Mesothelial cell of epicardium (in vitro differentiated cells): ENCODE measurements at regions not wholly inside any gene's neighbourhood (a gene's known extent, or its start where the extent isn't known, plus 50 kb on each side); places are given as distances from the start of the nearest gene placed in this dataset.

Experiments
- DNase-seq, 2 experiments: peaks; one replicate each; pipeline ENCODE4 v3.0.0; 2021; ENCODE audit warnings: low spot score in 2 of 2; ENCODE audit not compliant: unreplicated experiment in 2 of 2
- H3K27ac Mint-ChIP-seq: 2 replicates; pipeline ENCODE4 v1.8.0; 2021; ENCODE audit warnings: mixed read lengths
- H3K27me3 Mint-ChIP-seq: 2 replicates; pipeline ENCODE4 v1.8.0; 2021; ENCODE audit warnings: low read depth, mixed read lengths
- H3K36me3 Mint-ChIP-seq: 2 replicates; pipeline ENCODE4 v1.8.0; 2021; ENCODE audit warnings: mixed read lengths
- H3K4me1 Mint-ChIP-seq: 2 replicates; pipeline ENCODE4 v1.8.0; 2021; ENCODE audit warnings: mixed read lengths
- H3K4me3 Mint-ChIP-seq: 2 replicates; pipeline ENCODE4 v1.8.0; 2021; ENCODE audit warnings: mild to moderate bottlenecking, moderate library complexity, mixed read lengths
- H3K9me3 Mint-ChIP-seq: 2 replicates; pipeline ENCODE4 v1.8.0; 2021; ENCODE audit warnings: mixed read lengths
- TF ChIP-seq, protein P1 (sequence below): fragments of 200-600 bp; sonication (generic); IDR thresholded peaks from one replicate; pipeline ENCODE4 v1.5.0; 2021; ENCODE audit warnings: antibody characterized with exemption; ENCODE audit not compliant: unreplicated experiment

DNA sequence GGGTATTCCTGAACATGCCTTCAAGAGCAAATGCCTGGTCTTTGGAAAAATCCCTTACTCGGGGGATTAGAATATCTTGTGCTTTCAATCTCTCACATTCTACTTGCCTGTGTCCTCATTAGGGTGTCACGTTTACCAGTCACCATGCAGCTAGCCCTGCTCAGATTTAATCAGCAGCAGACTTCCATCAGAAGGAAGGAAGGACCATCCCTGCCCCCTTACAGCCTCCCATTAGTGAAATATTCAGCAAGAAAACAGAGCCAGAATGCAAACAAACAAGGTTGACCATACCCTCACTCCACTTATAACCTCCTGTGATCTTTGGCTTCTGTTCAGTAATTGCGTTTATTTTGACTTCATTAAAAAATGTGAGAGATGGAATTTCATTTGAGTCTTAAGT lies 208.6 kb downstream of the CXCL12 start:
- H3K36me3 Mint-ChIP-seq: no peaks in the 10 kb centered on the region
- H3K4me3 Mint-ChIP-seq: no peak overlapping the region
- no peaks in the 10 kb centered on the region for H3K27me3 Mint-ChIP-seq
- TF ChIP-seq, protein P1, sequence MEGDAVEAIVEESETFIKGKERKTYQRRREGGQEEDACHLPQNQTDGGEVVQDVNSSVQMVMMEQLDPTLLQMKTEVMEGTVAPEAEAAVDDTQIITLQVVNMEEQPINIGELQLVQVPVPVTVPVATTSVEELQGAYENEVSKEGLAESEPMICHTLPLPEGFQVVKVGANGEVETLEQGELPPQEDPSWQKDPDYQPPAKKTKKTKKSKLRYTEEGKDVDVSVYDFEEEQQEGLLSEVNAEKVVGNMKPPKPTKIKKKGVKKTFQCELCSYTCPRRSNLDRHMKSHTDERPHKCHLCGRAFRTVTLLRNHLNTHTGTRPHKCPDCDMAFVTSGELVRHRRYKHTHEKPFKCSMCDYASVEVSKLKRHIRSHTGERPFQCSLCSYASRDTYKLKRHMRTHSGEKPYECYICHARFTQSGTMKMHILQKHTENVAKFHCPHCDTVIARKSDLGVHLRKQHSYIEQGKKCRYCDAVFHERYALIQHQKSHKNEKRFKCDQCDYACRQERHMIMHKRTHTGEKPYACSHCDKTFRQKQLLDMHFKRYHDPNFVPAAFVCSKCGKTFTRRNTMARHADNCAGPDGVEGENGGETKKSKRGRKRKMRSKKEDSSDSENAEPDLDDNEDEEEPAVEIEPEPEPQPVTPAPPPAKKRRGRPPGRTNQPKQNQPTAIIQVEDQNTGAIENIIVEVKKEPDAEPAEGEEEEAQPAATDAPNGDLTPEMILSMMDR: no peak
- no peak for DNase-seq
- H3K4me1 Mint-ChIP-seq: peaks cover 48% of the 10 kb centered on the region
- H3K27ac Mint-ChIP-seq: no peak overlapping the region
- H3K9me3 Mint-ChIP-seq: peaks cover 4% of the 10 kb centered on the region

DNA sequence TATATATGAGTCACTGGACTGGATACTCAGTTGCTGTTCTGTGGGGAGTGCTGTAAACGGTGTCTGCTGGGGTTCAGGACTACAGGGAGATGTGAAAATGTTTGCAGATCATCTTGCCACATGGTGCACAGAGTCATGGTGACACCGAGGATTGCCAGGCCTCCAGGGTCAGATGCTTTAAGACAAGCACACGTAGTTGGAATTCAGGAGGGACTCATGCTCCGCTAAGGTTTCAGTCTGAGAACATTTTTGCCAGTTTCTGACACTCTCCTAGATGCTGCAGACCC lies 211.3 kb downstream of the CXCL12 start:
- DNase-seq: no peak
- TF ChIP-seq, protein P1: no peak
- Mint-ChIP-seq H3K4me3 (no peak overlapping the region), H3K36me3 (no peaks in the 10 kb centered on the region), H3K27ac (peak overlapping the region; percentile 23), H3K4me1 (peaks cover 62% of the 10 kb centered on the region), H3K27me3 (no peaks in the 10 kb centered on the region), H3K9me3 (peaks cover 4% of the 10 kb centered on the region)

DNA sequence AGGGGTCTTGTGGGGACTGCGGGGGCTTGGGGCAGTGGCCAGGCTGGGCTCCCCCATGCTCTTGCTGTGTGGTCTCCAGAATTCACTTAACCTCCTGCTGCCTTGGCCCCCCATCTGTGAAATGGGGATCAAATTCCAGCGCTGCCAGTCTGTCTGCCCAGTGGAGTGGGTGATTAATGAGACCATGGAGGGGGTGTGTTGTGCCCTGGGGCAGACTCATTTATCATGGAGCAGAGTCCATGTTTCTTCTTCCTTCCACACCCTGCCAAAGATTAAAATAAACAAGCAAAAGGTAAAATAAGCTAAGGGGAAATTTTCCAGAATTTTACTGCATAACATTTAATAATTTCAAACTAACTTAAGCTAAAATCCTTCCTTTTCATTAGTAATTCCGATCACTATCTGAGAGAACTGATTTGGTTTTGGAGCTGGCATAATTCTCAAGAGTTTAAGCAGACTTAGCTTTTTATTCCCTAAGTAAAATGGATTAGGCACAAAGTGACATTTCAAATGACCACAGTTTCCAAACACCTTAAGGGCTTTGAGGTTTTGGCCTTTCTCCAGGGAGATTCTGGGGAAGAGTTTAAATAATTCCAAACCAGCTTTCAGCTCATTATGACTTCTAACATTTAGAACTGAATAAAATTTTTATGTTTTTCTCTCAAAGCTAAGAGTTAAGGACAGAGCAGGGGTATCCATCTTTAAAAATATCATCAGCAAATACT lies 211.9 kb downstream of the CXCL12 start:
- DNase-seq: no peak
- no peak overlapping the region for H3K4me3 Mint-ChIP-seq
- TF ChIP-seq, protein P1: no peak
- no peaks in the 10 kb centered on the region for H3K36me3 Mint-ChIP-seq
- no peaks in the 10 kb centered on the region for H3K9me3 Mint-ChIP-seq
- no peaks in the 10 kb centered on the region for H3K27me3 Mint-ChIP-seq
- H3K4me1 Mint-ChIP-seq: peaks cover 65% of the 10 kb centered on the region
- H3K27ac Mint-ChIP-seq: no peak overlapping the region

DNA sequence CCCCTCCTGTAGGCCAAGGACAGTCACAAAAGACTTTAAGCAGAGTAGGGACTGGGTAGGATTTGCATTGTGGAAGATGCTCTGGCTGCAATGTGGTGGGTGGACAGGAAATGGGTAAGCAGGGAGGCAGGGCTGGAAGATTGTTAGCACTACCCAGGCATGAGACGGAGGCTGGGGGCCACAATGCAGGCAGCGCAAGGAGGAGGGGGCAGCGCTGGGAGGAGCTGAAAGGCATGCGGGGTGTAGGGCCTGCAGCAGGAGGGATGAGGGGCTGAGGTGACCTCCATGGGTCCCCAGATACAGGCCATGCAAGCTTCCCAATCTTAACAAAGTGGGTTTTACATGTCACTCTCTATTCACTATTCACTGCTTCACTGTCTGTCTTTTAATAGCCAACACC lies 213.1 kb downstream of the CXCL12 start:
- no peak for DNase-seq
- Mint-ChIP-seq H3K9me3 (no peaks in the 10 kb centered on the region), H3K4me1 (peaks cover 64% of the 10 kb centered on the region), H3K27ac (no peak overlapping the region), H3K4me3 (no peak overlapping the region), H3K36me3 (no peaks in the 10 kb centered on the region), H3K27me3 (no peaks in the 10 kb centered on the region)
- TF ChIP-seq, protein P1: no peak

DNA sequence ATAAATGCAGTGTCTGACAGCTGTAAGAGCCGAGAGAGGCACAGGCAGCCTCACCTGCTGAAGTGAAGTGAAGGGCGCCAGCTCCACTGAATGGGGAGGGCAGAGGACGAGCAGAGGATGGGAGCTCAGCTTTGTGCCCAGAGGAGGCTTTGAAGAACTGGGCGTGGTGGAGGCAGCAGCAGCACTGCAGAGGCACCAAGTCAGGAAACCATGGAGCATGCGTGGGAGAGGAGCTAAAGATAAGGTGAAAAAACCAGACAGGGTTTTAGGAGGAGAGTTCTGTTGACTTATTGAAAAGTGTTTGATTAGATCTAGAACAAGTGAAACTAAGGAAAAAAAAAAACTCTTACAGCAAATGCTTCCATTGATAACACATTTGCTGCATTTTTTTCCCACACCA lies 216.4 kb downstream of the CXCL12 start:
- Mint-ChIP-seq H3K4me1 (peaks cover 38% of the 10 kb centered on the region), H3K27me3 (no peaks in the 10 kb centered on the region), H3K9me3 (no peaks in the 10 kb centered on the region), H3K27ac (no peak overlapping the region), H3K36me3 (no peaks in the 10 kb centered on the region), H3K4me3 (no peak overlapping the region)
- TF ChIP-seq, protein P1: no peak
- no peak for DNase-seq

DNA sequence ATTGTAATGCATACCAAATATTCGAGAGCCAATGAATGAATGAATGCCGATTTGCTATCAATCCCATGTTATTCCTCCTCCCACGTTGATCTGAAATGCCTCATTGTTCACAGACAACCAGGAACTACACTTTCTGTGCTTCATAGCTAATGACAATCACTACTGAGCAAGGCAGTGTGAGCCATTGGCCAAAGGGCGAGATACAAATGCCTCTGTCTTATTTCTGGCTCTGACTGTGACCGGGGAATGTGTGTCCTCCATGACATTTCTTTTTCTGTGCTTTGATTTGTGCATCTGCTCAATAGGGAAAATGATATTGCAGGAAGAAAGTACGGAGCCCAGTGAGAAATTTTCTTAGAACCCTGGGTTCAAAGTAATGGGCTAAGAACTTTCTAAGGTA lies 217.1 kb downstream of the CXCL12 start:
- no peak overlapping the region for H3K27ac Mint-ChIP-seq
- TF ChIP-seq, protein P1: no peak
- H3K27me3 Mint-ChIP-seq: no peaks in the 10 kb centered on the region
- H3K4me1 Mint-ChIP-seq: peaks cover 31% of the 10 kb centered on the region
- H3K36me3 Mint-ChIP-seq: no peaks in the 10 kb centered on the region
- no peak overlapping the region for H3K4me3 Mint-ChIP-seq
- no peaks in the 10 kb centered on the region for H3K9me3 Mint-ChIP-seq
- DNase-seq: no peak
